ENCODE measurements at regions not wholly inside any gene's neighbourhood (a gene's known extent, or its start where the extent isn't known, plus 50 kb on each side); places are given as distances from the start of the nearest gene placed in this dataset.

DNA sequence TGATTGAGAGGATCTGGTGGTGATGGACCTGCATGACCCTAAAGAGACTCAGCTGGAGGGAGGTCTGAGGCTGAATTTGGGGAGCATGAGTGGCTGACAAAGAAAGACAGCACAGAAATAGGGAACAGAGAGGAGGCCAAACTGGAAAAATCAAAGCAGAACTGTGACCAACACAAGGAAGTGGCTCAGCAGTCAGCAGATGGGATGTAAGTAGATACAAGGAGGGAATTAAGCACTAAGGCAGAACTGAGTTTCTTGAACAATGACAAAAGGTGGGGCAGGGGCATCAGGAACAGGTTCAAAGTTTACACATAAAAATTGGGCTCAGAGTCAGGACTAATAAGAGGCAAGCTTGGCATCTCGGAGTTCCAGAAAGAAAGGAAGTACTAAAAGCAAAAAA is 144.3 kb upstream of the KLF3 start:
- 49 to 79% (median 58%) methylated on average over 1 of the region's 1 CpG for WGBS, 5 donors
- H3K4me1 ChIP-seq, result peaks cover 0 to 24% (median 4%) of the 10 kb centered on the region in 6 donors
- H3K27me3 ChIP-seq (replicated peaks in 1 of 7), result no peaks in the 10 kb centered on the region
- H3K4me3 ChIP-seq, result no peak overlapping the region
- TF ChIP-seq CTCF (IDR thresholded peaks at IDR 0.05 in 8 of 11, conservative IDR thresholded peaks at IDR 0.05 in 3 of 11), result no peak
- no peak for TF ChIP-seq POLR2AphosphoS5 (IDR thresholded peaks at IDR 0.05)
- no peak for TF ChIP-seq POLR2A (IDR thresholded peaks at IDR 0.05)
- no peaks in the 10 kb centered on the region for H3K9me3 ChIP-seq
- intact Hi-C loops (cut with DNase I; ENCODE audit: low total_unique reads), result no loop called here
- DNase-seq, result no peak
- no peaks in the 10 kb centered on the region for H3K36me3 ChIP-seq
- no peak overlapping the region for H3K27ac ChIP-seq

DNA sequence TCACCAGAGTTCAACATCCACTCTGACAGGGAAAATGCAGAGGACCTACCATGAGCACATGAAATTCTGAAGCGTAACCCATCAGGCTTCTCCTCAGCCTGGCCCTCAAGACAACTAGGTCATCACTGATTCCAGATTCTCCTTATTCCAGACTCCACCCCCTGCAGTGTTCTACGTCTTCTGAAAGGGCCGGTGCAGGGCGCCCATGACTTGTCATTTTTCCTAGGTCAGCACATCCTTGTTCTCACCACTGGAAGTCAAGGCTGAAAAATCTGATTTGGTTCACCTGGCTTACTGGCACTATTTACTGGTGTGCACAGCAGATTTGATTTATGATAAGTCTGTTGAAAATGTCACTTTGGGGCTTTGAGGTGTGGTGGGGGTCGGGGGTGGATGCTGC is 140.9 kb upstream of the KLF3 start:
- TF ChIP-seq POLR2AphosphoS5 (IDR thresholded peaks at IDR 0.05), result no peak
- TF ChIP-seq CTCF (IDR thresholded peaks at IDR 0.05 in 8 of 11, conservative IDR thresholded peaks at IDR 0.05 in 3 of 11), result no peak
- no peak for TF ChIP-seq POLR2A (IDR thresholded peaks at IDR 0.05)
- no peaks in the 10 kb centered on the region for H3K27me3 ChIP-seq (replicated peaks in 1 of 7)
- no peaks in the 10 kb centered on the region for H3K36me3 ChIP-seq
- intact Hi-C loops (cut with DNase I; ENCODE audit: low total_unique reads), result no loop called here
- H3K4me1 ChIP-seq, result peaks cover 0 to 31% (median 4%) of the 10 kb centered on the region in 6 donors
- no peak for DNase-seq
- H3K4me3 ChIP-seq, result peak overlapping the region in 1 of 8 donors; percentile 50
- peak overlapping the region in 4 of 8 donors; percentile 62 to 78 (median 64) for H3K27ac ChIP-seq
- WGBS, 5 donors, result 66 to 75% (median 67%) methylated on average over 5 of the region's 5 CpGs
- H3K9me3 ChIP-seq, result no peaks in the 10 kb centered on the region

GRCh38 chr4:38523524-38524448 is 140.2 kb upstream of the KLF3 start:
- Histone ChIP-seq H3K9me3 (no peaks in the 10 kb centered on the region), H3K36me3 (no peaks in the 10 kb centered on the region), H3K27ac (peak overlapping the region in 7 of 8 donors; percentile 36 to 78 (median 62)), H3K4me1 (peaks cover 0 to 38% (median 5%) of the 10 kb centered on the region in 6 donors), H3K27me3 (replicated peaks in 1 of 7) (no peaks in the 10 kb centered on the region), H3K4me3 (peak overlapping the region in 3 of 8 donors; percentile 5 to 50 (median 21))
- WGBS, 5 donors, result 45 to 63% (median 50%) methylated on average over 16 of the region's 16 CpGs
- TF ChIP-seq POLR2A (IDR thresholded peaks at IDR 0.05) (no peak), POLR2AphosphoS5 (IDR thresholded peaks at IDR 0.05) (no peak), CTCF (IDR thresholded peaks at IDR 0.05 in 8 of 11, conservative IDR thresholded peaks at IDR 0.05 in 3 of 11) (no peak)
- no peak for DNase-seq
- intact Hi-C loops (cut with DNase I; ENCODE audit: low total_unique reads), result no loop called here

- Histone ChIP-seq H3K4me3 (no peak overlapping the region), H3K4me1 (peaks cover 8 to 56% (median 22%) of the 10 kb centered on the region in 6 donors), H3K27me3 (replicated peaks in 1 of 7) (no peaks in the 10 kb centered on the region), H3K36me3 (no peaks in the 10 kb centered on the region), H3K27ac (no peak overlapping the region), H3K9me3 (no peaks in the 10 kb centered on the region)
- TF ChIP-seq POLR2AphosphoS5 (IDR thresholded peaks at IDR 0.05), result no peak
- TF ChIP-seq POLR2A (IDR thresholded peaks at IDR 0.05), result no peak
- no peak for TF ChIP-seq CTCF (IDR thresholded peaks at IDR 0.05 in 8 of 11, conservative IDR thresholded peaks at IDR 0.05 in 3 of 11)
- no peak for DNase-seq
- WGBS, 5 donors, result 48 to 92% (median 87%) methylated on average over 5 of the region's 5 CpGs
- intact Hi-C loops (cut with DNase I; ENCODE audit: low total_unique reads), result no loop called here
These were observed 137.6 kb upstream of the KLF3 start for GRCh38 chr4:38526412-38526811.

Measured in spleen (tissue), 11 donors.